Thoracic aorta (tissue), 2 donors: ENCODE measurements at regions not wholly inside any gene's neighbourhood (a gene's known extent, or its start where the extent isn't known, plus 50 kb on each side); places are given as distances from the start of the nearest gene placed in this dataset.

Experiments
- ATAC-seq: fragments of 150-250 bp; one replicate; pipeline ENCODE4 v1.8.0; 2017; ENCODE audit warnings: low read depth; ENCODE audit not compliant: insufficient number of reproducible peaks, low FRiP score
- DNase-seq: peaks from one replicate; pipeline ENCODE4 v3.0.0-alpha.2; 2020; ENCODE audit warnings: low spot score
- H3K27ac ChIP-seq, 2 donors: fragments of 200-600 bp; sonication (generic); 1 replicate in 1 of 2; 2 replicates in 1 of 2; pipeline ENCODE4 v1.5.1; 2016; ENCODE audit warnings: mild to moderate bottlenecking in 2 of 2, moderate library complexity in 2 of 2
- H3K27me3 ChIP-seq: fragments of 200-600 bp; sonication (generic); replicated peaks from 2 replicates; pipeline ENCODE4 v1.6.0; 2016; ENCODE audit warnings: mild to moderate bottlenecking; ENCODE audit not compliant: insufficient read depth
- H3K36me3 ChIP-seq: fragments of 200-600 bp; sonication (generic); one replicate; pipeline ENCODE4 v1.5.1; 2016
- H3K4me1 ChIP-seq, 2 donors: fragments of 200-600 bp; sonication (generic); 1 replicate in 1 of 2; 2 replicates in 1 of 2; pipeline versions ENCODE4 v1.5.1 to v1.6.0; 2016; ENCODE audit warnings: low read depth in 2 of 2, mild to moderate bottlenecking in 1 of 2; ENCODE audit not compliant: control insufficient read depth in 1 of 2
- H3K4me3 ChIP-seq: fragments of 200-600 bp; sonication (generic); 2 replicates; pipeline ENCODE4 v1.5.1; 2016; ENCODE audit warnings: mild to moderate bottlenecking
- H3K9me3 ChIP-seq: fragments of 200-600 bp; sonication (generic); 2 replicates; pipeline ENCODE4 v1.5.1; 2016
- CTCF ChIP-seq: fragments of 200-600 bp; sonication (generic); IDR thresholded peaks from one replicate; pipeline ENCODE4 v1.5.1; 2019; ENCODE audit warnings: antibody characterized with exemption

GRCh38 chr4:116839826-116840225 is 245.6 kb downstream of the TRAM1L1 start:
- Histone ChIP-seq H3K36me3 (no peaks in the 10 kb centered on the region), H3K27me3 (no peaks in the 10 kb centered on the region), H3K4me3 (no peak overlapping the region), H3K9me3 (no peaks in the 10 kb centered on the region), H3K27ac (no peak overlapping the region), H3K4me1 (no peaks in the 10 kb centered on the region)
- no peak for TF ChIP-seq CTCF
- DNase-seq (no peak), ATAC-seq (no peak)

DNA sequence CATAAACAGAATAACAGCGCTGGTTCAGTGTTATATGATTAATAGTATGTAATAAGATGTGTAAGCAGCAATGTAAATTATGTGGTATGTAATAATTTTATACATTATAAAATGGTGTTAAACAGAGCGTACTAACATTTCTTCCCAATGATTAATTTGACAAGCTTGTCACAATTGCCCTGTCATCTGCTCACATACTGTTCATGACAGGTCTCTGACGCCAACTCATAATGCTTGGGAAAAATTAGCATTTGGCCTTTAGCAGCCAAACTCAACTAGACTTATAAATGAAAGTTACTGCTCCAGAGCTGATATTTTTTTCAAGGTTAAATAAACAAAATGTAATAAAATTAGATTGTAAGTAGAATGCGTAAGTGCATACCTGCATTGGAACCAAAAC is 246.8 kb downstream of the TRAM1L1 start:
- Histone ChIP-seq H3K27me3 (no peaks in the 10 kb centered on the region), H3K9me3 (no peaks in the 10 kb centered on the region), H3K4me1 (no peaks in the 10 kb centered on the region), H3K4me3 (no peak overlapping the region), H3K27ac (no peak overlapping the region), H3K36me3 (no peaks in the 10 kb centered on the region)
- TF ChIP-seq CTCF: no peak
- ATAC-seq: no peak
- no peak for DNase-seq

DNA sequence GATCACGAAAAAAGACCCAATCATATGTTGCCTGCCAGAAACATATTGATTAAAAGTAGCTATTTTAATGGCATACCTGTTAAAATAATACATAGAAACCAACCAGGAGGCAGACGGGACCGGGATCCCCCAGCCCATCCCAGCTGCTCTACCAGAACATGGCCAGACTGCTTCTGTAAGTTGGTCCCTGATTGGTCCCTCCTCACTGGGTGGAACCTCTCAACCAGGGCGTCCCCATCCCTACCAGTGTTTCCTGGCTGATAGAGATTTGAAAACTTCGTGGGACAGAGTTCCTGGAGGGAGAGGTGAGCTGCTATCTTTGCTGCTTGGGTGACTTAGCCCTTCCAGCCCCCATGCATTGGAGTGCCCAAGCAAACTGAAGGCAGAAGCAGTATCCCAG is 256.2 kb downstream of the TRAM1L1 start:
- DNase-seq (no peak), ATAC-seq (no peak)
- H3K9me3 ChIP-seq: no peaks in the 10 kb centered on the region
- no peak for TF ChIP-seq CTCF
- no peaks in the 10 kb centered on the region for H3K4me1 ChIP-seq
- no peak overlapping the region for H3K4me3 ChIP-seq
- no peaks in the 10 kb centered on the region for H3K27me3 ChIP-seq
- no peak overlapping the region for H3K27ac ChIP-seq
- no peaks in the 10 kb centered on the region for H3K36me3 ChIP-seq

GRCh38 chr4:116824172-116824571 is 261.2 kb downstream of the TRAM1L1 start:
- ATAC-seq (no peak), DNase-seq (no peak)
- no peaks in the 10 kb centered on the region for H3K4me1 ChIP-seq
- no peaks in the 10 kb centered on the region for H3K36me3 ChIP-seq
- no peak overlapping the region for H3K27ac ChIP-seq
- H3K27me3 ChIP-seq: no peaks in the 10 kb centered on the region
- no peaks in the 10 kb centered on the region for H3K9me3 ChIP-seq
- no peak overlapping the region for H3K4me3 ChIP-seq
- TF ChIP-seq CTCF: no peak

DNA sequence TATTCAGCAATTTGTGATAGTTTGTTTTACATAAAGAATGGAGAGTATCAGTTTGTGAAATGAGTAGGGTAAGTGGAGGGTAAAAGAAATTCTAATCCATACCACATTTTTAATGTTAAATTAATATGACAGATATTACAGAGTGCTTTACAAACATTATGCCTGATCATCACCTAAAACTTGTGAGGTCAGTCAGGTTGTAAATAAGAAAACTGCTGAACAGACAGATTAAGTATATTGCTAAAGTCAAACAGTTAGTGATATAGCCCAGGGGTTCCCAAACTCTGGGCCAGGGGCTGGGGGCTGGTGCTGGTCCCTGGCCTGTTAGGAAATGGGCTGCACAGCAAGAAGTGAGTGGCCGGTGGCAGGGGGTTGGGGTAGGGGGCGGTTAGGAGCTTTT is 273.6 kb downstream of the TRAM1L1 start:
- no peaks in the 10 kb centered on the region for H3K4me1 ChIP-seq
- no peak overlapping the region for H3K27ac ChIP-seq
- H3K4me3 ChIP-seq: no peak overlapping the region
- H3K27me3 ChIP-seq: no peaks in the 10 kb centered on the region
- TF ChIP-seq CTCF: no peak
- no peaks in the 10 kb centered on the region for H3K36me3 ChIP-seq
- DNase-seq (no peak), ATAC-seq (no peak)
- H3K9me3 ChIP-seq: no peaks in the 10 kb centered on the region
